DND-41 (cell line): ENCODE measurements at regions not wholly inside any gene's neighbourhood (a gene's known extent, or its start where the extent isn't known, plus 50 kb on each side); places are given as distances from the start of the nearest gene placed in this dataset.

Experiments
- ATAC-seq: fragments of 200-7000 bp; cut with Tn5 transposase; 3 replicates; pipeline ENCODE4 v1.9.1; 2021; ENCODE audit warnings: low read depth; ENCODE audit not compliant: insufficient read depth
- DNase-seq: peaks from one replicate; pipeline ENCODE4 v3.0.0-alpha.2; 2020
- H2AFZ ChIP-seq: 2 replicates; pipeline ENCODE4 v1.6.0; 2012; ENCODE audit warnings: low read depth, low read length
- H3K27ac ChIP-seq: 2 replicates; pipeline ENCODE4 v1.5.1; 2012; ENCODE audit warnings: low read length, inconsistent platforms
- H3K27me3 ChIP-seq: fragments of 200-600 bp; sonication (generic); 2 replicates; pipeline ENCODE4 v1.6.0; 2012; ENCODE audit warnings: low read length, mild to moderate bottlenecking, inconsistent platforms; ENCODE audit not compliant: insufficient read depth, poor library complexity
- H3K36me3 ChIP-seq: 2 replicates; pipeline ENCODE4 v1.5.1; 2012; ENCODE audit warnings: low read length, inconsistent platforms; ENCODE audit not compliant: insufficient read depth
- H3K4me1 ChIP-seq: 2 replicates; pipeline ENCODE4 v1.5.1; 2012; ENCODE audit warnings: mild to moderate bottlenecking, low read length; ENCODE audit not compliant: insufficient read depth
- H3K4me2 ChIP-seq: 2 replicates; pipeline ENCODE4 v1.6.0; 2012; ENCODE audit warnings: mild to moderate bottlenecking, moderate library complexity, low read length, inconsistent platforms; ENCODE audit not compliant: insufficient read depth
- H3K4me3 ChIP-seq, 2 experiments: fragments of 200-600 bp in 1 of 2; shearing (Covaris generic) in 1 of 2; 2 replicates each; pipeline ENCODE4 v1.5.1; 2012 to 2016; ENCODE audit warnings: inconsistent platforms in 2 of 2, low read length in 2 of 2, mild to moderate bottlenecking in 2 of 2, low read depth in 1 of 2, moderate library complexity in 1 of 2
- H3K79me2 ChIP-seq: 2 replicates; pipeline ENCODE4 v1.6.0; 2012; ENCODE audit warnings: low read length, inconsistent platforms; ENCODE audit not compliant: insufficient read depth
- H3K9ac ChIP-seq: 2 replicates; pipeline ENCODE4 v1.6.0; 2012; ENCODE audit warnings: low read depth, mild to moderate bottlenecking, inconsistent platforms, low read length, moderate library complexity
- H3K9me3 ChIP-seq: 2 replicates; pipeline ENCODE4 v1.5.1; 2012; ENCODE audit warnings: low read length, moderate library complexity, mild to moderate bottlenecking, inconsistent platforms; ENCODE audit not compliant: insufficient read depth, severe bottlenecking
- H4K20me1 ChIP-seq: 2 replicates; pipeline ENCODE4 v1.6.0; 2012; ENCODE audit warnings: low read length; ENCODE audit not compliant: insufficient read depth
- CTCF ChIP-seq: IDR thresholded peaks from 2 replicates; pipeline ENCODE4 v1.5.1; 2012; ENCODE audit warnings: borderline replicate concordance, low read length, moderate library complexity, mild to moderate bottlenecking; ENCODE audit not compliant: poor library complexity, severe bottlenecking; ENCODE audit errors: extremely low read depth
- EZH2 ChIP-seq: IDR thresholded peaks from 3 replicates; pipeline ENCODE4 v1.6.1; 2012; ENCODE audit warnings: borderline replicate concordance, low read depth, mild to moderate bottlenecking, moderate library complexity, low read length, inconsistent platforms; ENCODE audit not compliant: severe bottlenecking

DNA sequence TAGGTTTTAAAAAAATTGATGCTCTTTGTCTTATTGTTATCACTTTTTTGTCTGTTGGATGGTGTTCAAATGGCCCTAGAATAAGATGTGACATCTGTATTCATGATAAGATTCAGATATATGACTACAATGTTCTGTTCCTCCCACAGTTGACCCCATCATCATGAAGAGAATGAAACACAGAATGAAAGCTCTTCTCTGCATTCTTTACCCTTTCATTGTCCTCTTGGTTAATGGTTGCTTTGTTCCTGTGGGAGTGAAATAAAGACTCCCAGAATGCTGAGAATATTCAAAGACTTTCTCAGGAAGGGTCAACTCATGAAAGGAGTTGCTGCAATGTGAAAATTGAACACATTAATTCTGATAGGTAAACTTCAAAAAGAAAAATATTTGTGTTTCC lies 1015.8 kb downstream of the SORCS3 start:
- Histone ChIP-seq H3K27me3 (no peaks in the 10 kb centered on the region), H3K9ac (no peak overlapping the region), H3K36me3 (no peaks in the 10 kb centered on the region), H3K79me2 (no peaks in the 10 kb centered on the region), H3K27ac (no peak overlapping the region), H2AFZ (no peak overlapping the region), H3K9me3 (no peaks in the 10 kb centered on the region), H4K20me1 (no peaks in the 10 kb centered on the region), H3K4me3 (no peak overlapping the region), H3K4me1 (no peaks in the 10 kb centered on the region), H3K4me2 (no peak overlapping the region)
- TF ChIP-seq EZH2 (no peak), CTCF (no peak)
- no peak for DNase-seq
- ATAC-seq: no peak

DNA sequence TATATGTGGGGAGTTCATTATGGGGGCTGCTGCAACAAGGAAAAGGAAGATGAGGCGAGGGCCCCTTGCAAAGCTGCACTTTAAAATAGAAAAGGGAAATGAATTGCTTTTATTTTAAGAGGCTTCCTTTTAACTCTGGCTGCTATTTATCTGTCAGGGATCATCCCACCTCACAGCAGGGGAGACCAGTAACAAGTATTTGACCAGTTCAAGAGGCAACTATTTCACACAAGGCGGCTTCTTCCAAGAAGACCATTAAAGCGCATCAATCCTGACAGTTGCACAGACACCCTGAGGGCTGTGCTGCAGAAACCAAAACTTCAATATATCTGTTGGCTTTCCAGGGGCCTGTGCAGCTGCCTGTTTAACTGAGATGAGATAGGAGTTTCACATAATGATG lies 1009.2 kb downstream of the SORCS3 start:
- DNase-seq (no peak), ATAC-seq (no peak)
- H4K20me1 ChIP-seq: no peaks in the 10 kb centered on the region
- H2AFZ ChIP-seq: no peak overlapping the region
- H3K4me3 ChIP-seq: no peak overlapping the region
- H3K79me2 ChIP-seq: no peaks in the 10 kb centered on the region
- H3K27me3 ChIP-seq: no peaks in the 10 kb centered on the region
- H3K36me3 ChIP-seq: no peaks in the 10 kb centered on the region
- H3K4me2 ChIP-seq: no peak overlapping the region
- no peaks in the 10 kb centered on the region for H3K9me3 ChIP-seq
- H3K9ac ChIP-seq: no peak overlapping the region
- TF ChIP-seq CTCF (no peak), EZH2 (no peak)
- H3K27ac ChIP-seq: no peak overlapping the region
- no peaks in the 10 kb centered on the region for H3K4me1 ChIP-seq

- Histone ChIP-seq H3K9ac (no peak overlapping the region), H3K4me2 (no peak overlapping the region), H3K4me3 (no peak overlapping the region), H3K27ac (no peak overlapping the region), H3K27me3 (no peaks in the 10 kb centered on the region), H2AFZ (no peak overlapping the region), H4K20me1 (no peaks in the 10 kb centered on the region), H3K4me1 (no peaks in the 10 kb centered on the region), H3K9me3 (no peaks in the 10 kb centered on the region), H3K79me2 (no peaks in the 10 kb centered on the region), H3K36me3 (no peaks in the 10 kb centered on the region)
- no peak for ATAC-seq
- TF ChIP-seq CTCF: no peak
- TF ChIP-seq EZH2: no peak
- DNase-seq: no peak
These were observed 1006.3 kb downstream of the SORCS3 start for GRCh38 chr10:105647354-105647753.

DNA sequence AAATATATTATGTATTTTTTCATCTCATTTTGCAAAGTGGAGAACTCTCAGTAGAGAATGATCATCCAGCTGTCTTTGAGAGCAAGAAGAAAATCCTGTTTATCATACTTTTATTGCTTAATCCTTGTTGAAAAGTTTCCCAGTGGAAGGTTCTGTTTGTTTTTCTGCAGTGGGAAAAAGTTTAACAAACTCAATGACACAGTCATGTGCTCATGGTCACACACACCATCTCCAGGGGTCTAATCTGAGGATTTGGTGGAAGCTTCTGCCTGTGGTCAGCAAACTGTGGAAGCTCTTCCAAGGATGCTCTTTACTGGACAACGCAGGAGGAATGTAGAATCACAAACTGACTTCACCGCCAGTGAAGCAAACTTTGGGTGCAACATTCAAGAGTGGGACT lies 1003.9 kb downstream of the SORCS3 start:
- ATAC-seq: no peak
- Histone ChIP-seq H3K79me2 (no peaks in the 10 kb centered on the region), H3K4me3 (no peak overlapping the region), H3K36me3 (no peaks in the 10 kb centered on the region), H3K4me2 (no peak overlapping the region), H3K27ac (no peak overlapping the region), H2AFZ (no peak overlapping the region), H3K9me3 (no peaks in the 10 kb centered on the region), H3K9ac (no peak overlapping the region), H4K20me1 (no peaks in the 10 kb centered on the region), H3K27me3 (no peaks in the 10 kb centered on the region), H3K4me1 (no peaks in the 10 kb centered on the region)
- no peak for TF ChIP-seq CTCF
- TF ChIP-seq EZH2: no peak
- no peak for DNase-seq
